Calu3 (cell line): ENCODE measurements at regions not wholly inside any gene's neighbourhood (a gene's known extent, or its start where the extent isn't known, plus 50 kb on each side); places are given as distances from the start of the nearest gene placed in this dataset.
"Not testable (repeated sequence)": the region's sequence is repeated elsewhere in the genome, so short reads cannot be mapped to it uniquely, and the experiment has no call there.

ENCODE experiments used
- BruUV-seq: library from RNA; stranded (reverse); fragments of 400-500 nt; replicated peaks from 2 replicates; lab custom pipeline; 2021; lab: Mats Ljungman, UMichigan
- CTCF ChIA-PET: fragments of 300-600 bp; sonication (Branson Sonifier 250); formaldehyde crosslinking; loops from one replicate; lab custom pipeline; 2022; ENCODE audit warnings: antibody characterized with exemption; lab: Charles Lee
- DNase-seq: peaks from one replicate; pipeline ENCODE4 v3.0.0; 2022
- H3K27ac Mint-ChIP-seq: one replicate; pipeline ENCODE4 v1.8.0; 2022; ENCODE audit warnings: mixed read lengths; ENCODE audit not compliant: unreplicated experiment
- H3K27me3 Mint-ChIP-seq: one replicate; pipeline ENCODE4 v1.8.0; 2022; ENCODE audit warnings: mixed read lengths; ENCODE audit not compliant: unreplicated experiment
- H3K36me3 Mint-ChIP-seq: one replicate; pipeline ENCODE4 v1.8.0; 2022; ENCODE audit warnings: mild to moderate bottlenecking, moderate library complexity, mixed read lengths; ENCODE audit not compliant: insufficient read depth, unreplicated experiment
- H3K4me1 Mint-ChIP-seq: one replicate; pipeline ENCODE4 v1.8.0; 2022; ENCODE audit warnings: mild to moderate bottlenecking, low read depth, mixed read lengths; ENCODE audit not compliant: unreplicated experiment
- H3K4me3 Mint-ChIP-seq: one replicate; pipeline ENCODE4 v1.8.0; 2022; ENCODE audit warnings: mild to moderate bottlenecking, low read depth, moderate library complexity, mixed read lengths; ENCODE audit not compliant: unreplicated experiment
- H3K9me3 Mint-ChIP-seq: one replicate; pipeline ENCODE4 v1.8.0; 2022; ENCODE audit warnings: low read depth, mixed read lengths; ENCODE audit not compliant: unreplicated experiment
- intact Hi-C: fragments of 100-400 bp; cut with micrococcal nuclease; formaldehyde crosslinking; loops from one replicate; pipeline ENCODE4 v1.10.0; 2022; ENCODE audit not compliant: unreplicated experiment
- TF ChIP-seq, protein P1 (sequence below): fragments of 200-600 bp; IDR thresholded peaks from one replicate; pipeline ENCODE4 v1.8.0; 2022; ENCODE audit warnings: antibody characterized with exemption; ENCODE audit not compliant: unreplicated experiment

DNA sequence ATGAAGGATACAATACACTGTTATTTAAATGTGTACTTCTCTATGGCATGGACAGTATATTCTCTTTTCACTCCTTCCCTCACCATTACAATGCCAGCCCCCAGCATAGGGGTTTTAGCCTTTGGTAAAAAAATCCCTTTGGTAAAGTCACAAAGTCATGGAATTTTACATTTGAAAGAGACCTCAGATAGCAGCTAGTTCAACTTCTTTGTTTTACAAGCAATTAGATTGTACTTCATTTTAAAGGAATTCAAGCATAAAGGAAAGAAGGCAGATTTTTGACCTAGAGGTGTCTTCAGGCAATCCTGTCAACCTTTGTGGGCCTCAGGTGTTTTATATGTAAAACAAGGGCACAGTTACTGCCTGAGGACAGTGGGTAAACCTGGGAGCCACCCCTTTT is 1188.4 kb upstream of the AUTS2 start:
- TF ChIP-seq, protein P1, sequence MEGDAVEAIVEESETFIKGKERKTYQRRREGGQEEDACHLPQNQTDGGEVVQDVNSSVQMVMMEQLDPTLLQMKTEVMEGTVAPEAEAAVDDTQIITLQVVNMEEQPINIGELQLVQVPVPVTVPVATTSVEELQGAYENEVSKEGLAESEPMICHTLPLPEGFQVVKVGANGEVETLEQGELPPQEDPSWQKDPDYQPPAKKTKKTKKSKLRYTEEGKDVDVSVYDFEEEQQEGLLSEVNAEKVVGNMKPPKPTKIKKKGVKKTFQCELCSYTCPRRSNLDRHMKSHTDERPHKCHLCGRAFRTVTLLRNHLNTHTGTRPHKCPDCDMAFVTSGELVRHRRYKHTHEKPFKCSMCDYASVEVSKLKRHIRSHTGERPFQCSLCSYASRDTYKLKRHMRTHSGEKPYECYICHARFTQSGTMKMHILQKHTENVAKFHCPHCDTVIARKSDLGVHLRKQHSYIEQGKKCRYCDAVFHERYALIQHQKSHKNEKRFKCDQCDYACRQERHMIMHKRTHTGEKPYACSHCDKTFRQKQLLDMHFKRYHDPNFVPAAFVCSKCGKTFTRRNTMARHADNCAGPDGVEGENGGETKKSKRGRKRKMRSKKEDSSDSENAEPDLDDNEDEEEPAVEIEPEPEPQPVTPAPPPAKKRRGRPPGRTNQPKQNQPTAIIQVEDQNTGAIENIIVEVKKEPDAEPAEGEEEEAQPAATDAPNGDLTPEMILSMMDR = no peak
- intact Hi-C loops = no loop called here
- H3K9me3 Mint-ChIP-seq = peaks cover 5% of the 10 kb centered on the region

DNA sequence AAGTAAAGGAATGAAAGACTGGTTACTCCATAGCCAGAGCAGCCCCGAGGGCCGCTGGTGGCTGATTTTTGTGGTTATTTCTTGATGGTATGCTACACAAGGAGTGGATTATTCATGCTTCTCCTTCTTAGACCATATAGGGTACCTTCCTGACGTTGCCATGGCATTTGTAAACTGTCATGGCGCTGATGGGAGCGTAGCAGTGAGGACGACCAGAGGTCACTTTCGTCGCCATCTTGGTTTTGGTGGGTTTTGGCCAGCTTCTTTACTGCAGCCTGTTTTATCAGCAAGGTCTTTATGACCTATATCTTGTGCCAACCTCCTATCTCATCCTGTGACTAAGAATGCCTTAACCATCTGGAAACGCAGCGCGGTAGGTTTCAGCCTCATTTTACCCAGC is 1187.6 kb upstream of the AUTS2 start:
- H3K4me3 Mint-ChIP-seq, DNase-seq, H3K9me3 Mint-ChIP-seq, intact Hi-C loops, H3K36me3 Mint-ChIP-seq, BruUV-seq, H3K27me3 Mint-ChIP-seq, CTCF ChIA-PET, H3K27ac Mint-ChIP-seq, H3K4me1 Mint-ChIP-seq: not testable (repeated sequence)

More for the DNA sequence above, 1188.4 kb upstream of the AUTS2 start:
- Mint-ChIP-seq H3K27me3 (no peaks in the 10 kb centered on the region), H3K4me1 (no peaks in the 10 kb centered on the region), H3K4me3 (no peak overlapping the region), H3K27ac (no peak overlapping the region), H3K36me3 (no peaks in the 10 kb centered on the region)
- DNase-seq = no peak
- BruUV-seq = no TSS peak
- CTCF ChIA-PET = no interaction called here

DNA sequence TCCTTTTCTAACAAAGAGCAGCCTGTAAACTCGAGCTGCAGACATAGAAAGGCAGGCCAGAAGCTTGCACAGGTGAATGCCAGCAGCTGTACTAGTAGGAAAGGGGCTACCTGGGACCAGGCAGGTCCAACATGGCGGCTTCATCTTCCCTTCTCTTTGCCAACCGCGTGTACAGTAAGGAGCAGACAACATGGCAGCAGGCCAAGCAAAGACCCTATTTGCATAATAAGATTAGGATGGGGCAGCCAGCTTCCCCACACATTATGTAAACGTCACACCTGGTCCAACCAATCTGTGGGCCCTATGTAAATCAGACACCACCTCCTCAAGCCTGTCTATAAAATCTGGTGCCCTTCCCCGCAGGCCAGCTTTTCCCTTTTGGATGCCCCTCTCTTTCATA is 1186.5 kb upstream of the AUTS2 start:
- intact Hi-C loops = no loop called here
- Mint-ChIP-seq H3K4me3 (no peak overlapping the region), H3K27me3 (no peaks in the 10 kb centered on the region), H3K36me3 (no peaks in the 10 kb centered on the region), H3K27ac (no peak overlapping the region), H3K9me3 (peaks cover 8% of the 10 kb centered on the region), H3K4me1 (no peaks in the 10 kb centered on the region)
- CTCF ChIA-PET = no interaction called here
- BruUV-seq = no TSS peak
- TF ChIP-seq, protein P1 = no peak
- DNase-seq = no peak

DNA sequence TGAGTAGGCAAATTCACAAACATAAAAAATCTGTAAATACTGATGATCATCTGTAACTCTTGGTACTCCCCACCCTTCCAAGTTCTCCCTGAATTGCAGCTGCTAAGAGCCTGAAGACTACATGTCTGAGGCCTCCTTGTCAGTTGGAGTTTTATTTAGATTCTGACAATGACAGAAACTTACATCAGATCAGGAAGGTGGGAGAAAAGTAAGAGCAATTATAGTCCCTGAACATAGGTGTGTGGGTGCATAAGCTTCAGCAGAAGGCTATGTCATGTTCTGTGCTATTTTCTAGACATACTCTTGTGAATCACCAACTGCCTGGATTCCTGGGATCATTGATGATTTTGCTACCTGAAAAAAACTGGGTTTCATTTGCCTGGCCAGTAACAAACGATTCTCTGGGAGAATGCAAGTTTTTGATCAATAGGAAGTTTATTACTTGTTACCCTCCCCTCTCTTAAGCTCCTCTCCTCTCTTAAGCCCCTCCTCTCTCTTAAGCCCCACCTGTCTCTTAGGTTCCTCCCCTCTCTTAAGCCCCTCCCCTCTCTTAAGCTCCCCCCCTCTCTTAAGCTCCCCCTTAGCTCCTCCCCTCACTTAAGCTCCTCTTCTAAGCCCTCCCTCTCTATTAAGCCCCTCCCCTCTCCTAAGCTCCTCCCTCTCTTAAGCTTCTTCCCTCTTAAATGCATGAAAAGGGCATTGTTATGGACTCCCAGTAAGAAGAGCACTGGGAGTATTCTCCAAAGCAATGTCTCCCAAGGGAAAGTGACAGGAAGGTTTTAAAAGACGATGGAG is 1183.4 kb upstream of the AUTS2 start:
- Mint-ChIP-seq H3K4me1 (no peaks in the 10 kb centered on the region), H3K4me3 (no peak overlapping the region), H3K36me3 (no peaks in the 10 kb centered on the region), H3K27me3 (no peaks in the 10 kb centered on the region), H3K27ac (no peak overlapping the region), H3K9me3 (peaks cover 8% of the 10 kb centered on the region)
- intact Hi-C loops = no loop called here
- no peak for DNase-seq
- TF ChIP-seq, protein P1 = no peak
- no TSS peak for BruUV-seq
- CTCF ChIA-PET = no interaction called here

DNA sequence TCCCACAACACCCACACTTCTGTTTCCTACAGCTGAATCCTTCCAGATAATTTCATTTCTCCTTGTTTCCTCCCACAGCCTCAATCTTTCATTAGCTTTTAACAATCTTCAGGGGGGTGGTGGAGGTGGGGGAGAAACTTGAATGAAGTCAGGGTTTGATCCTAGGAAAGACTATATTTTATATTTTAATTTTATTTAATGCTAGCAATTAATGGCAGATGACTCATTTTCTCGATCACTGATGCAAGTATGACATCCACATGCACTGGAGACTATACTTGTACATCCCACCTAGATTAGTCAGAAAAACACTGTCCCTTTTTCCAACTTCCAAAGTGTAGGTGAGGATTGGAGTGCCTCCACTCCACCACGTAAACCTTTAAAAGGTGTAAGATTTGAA is 1181.3 kb upstream of the AUTS2 start:
- TF ChIP-seq, protein P1 = no peak
- H3K4me3 Mint-ChIP-seq = no peak overlapping the region

More for the DNA sequence above, 1181.3 kb upstream of the AUTS2 start:
- Mint-ChIP-seq H3K27me3 (no peaks in the 10 kb centered on the region), H3K36me3 (no peaks in the 10 kb centered on the region), H3K27ac (no peak overlapping the region), H3K9me3 (peaks cover 9% of the 10 kb centered on the region), H3K4me1 (no peaks in the 10 kb centered on the region)
- intact Hi-C loops = no loop called here
- BruUV-seq = no TSS peak
- CTCF ChIA-PET = no interaction called here
- DNase-seq = no peak
